Thoracic aorta (tissue), 2 donors: ENCODE measurements at regions not wholly inside any gene's neighbourhood (a gene's known extent, or its start where the extent isn't known, plus 50 kb on each side); places are given as distances from the start of the nearest gene placed in this dataset.
"Not testable (repeated sequence)": the region's sequence is repeated elsewhere in the genome, so short reads cannot be mapped to it uniquely, and the experiment has no call there.

Experiments
- ATAC-seq: fragments of 150-250 bp; one replicate; pipeline ENCODE4 v1.8.0; 2017; ENCODE audit warnings: low read depth; ENCODE audit not compliant: insufficient number of reproducible peaks, low FRiP score
- DNase-seq: peaks from one replicate; pipeline ENCODE4 v3.0.0-alpha.2; 2020; ENCODE audit warnings: low spot score
- H3K27ac ChIP-seq, 2 donors: fragments of 200-600 bp; sonication (generic); 1 replicate in 1 of 2; 2 replicates in 1 of 2; pipeline ENCODE4 v1.5.1; 2016; ENCODE audit warnings: mild to moderate bottlenecking in 2 of 2, moderate library complexity in 2 of 2
- H3K27me3 ChIP-seq: fragments of 200-600 bp; sonication (generic); replicated peaks from 2 replicates; pipeline ENCODE4 v1.6.0; 2016; ENCODE audit warnings: mild to moderate bottlenecking; ENCODE audit not compliant: insufficient read depth
- H3K36me3 ChIP-seq: fragments of 200-600 bp; sonication (generic); one replicate; pipeline ENCODE4 v1.5.1; 2016
- H3K4me1 ChIP-seq, 2 donors: fragments of 200-600 bp; sonication (generic); 1 replicate in 1 of 2; 2 replicates in 1 of 2; pipeline versions ENCODE4 v1.5.1 to v1.6.0; 2016; ENCODE audit warnings: low read depth in 2 of 2, mild to moderate bottlenecking in 1 of 2; ENCODE audit not compliant: control insufficient read depth in 1 of 2
- H3K4me3 ChIP-seq: fragments of 200-600 bp; sonication (generic); 2 replicates; pipeline ENCODE4 v1.5.1; 2016; ENCODE audit warnings: mild to moderate bottlenecking
- H3K9me3 ChIP-seq: fragments of 200-600 bp; sonication (generic); 2 replicates; pipeline ENCODE4 v1.5.1; 2016
- TF ChIP-seq, protein P1 (sequence below): fragments of 200-600 bp; sonication (generic); IDR thresholded peaks from one replicate; pipeline ENCODE4 v1.5.1; 2019; ENCODE audit warnings: antibody characterized with exemption

DNA sequence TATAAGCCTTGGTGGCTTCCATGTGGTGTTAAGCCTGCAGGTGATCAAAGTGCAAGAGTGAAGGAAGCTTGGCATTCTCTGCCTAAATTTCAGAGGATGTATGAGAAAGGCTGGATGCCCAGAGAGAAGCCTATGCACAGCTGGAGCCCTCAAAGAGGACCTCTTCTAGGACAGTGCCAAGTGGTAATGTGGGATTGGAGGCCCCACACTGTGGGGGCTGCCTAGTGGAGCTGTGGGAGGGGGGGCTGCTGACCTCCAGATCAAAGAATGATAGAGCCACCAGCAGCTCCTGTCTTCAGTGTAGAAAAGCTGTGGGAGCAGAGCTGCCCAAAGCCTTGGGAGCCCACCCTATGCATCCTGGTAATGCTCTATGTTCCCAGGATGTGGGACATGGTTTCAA lies 1512.7 kb upstream of the TPTE start:
- no peak for DNase-seq

DNA sequence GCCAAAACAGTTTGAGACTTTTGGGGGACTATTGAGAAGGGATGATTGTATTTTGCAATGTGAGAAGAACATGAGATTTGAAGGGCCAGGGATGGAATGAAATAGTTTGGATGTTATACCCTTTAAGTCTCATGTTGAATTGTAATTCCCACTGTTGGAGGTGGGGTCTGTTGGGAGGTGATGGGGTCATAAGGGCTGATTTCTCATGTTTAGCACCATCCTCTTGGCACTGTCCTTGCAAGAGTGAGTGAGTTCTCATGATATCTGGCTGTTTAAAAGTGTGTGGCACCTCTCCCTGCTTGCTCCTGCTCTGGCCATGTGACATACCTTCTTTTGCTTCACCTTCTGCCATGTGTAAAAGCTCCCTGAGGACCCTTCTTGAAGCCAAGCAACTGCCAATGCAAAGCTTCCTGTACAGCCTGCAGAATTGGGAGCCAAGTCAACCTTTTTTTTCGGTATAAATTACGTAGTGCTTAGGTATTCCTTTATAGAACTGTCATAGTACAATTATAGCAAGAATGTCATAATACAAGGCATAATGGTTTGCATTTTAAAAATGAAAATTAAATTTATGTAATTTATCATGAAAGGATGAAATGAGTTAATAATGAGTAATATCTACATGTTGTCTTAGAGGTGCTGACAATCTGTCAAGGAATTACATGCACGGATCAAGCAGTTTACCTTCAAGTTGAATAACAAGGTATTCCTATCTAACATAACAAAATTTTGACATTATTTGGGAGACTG lies 1511.9 kb upstream of the TPTE start:
- H3K4me1 ChIP-seq, ATAC-seq, H3K27ac ChIP-seq, H3K27me3 ChIP-seq, H3K9me3 ChIP-seq, H3K4me3 ChIP-seq, H3K36me3 ChIP-seq, DNase-seq: not testable (repeated sequence)

More for the DNA sequence above, 1512.7 kb upstream of the TPTE start:
- H3K27ac ChIP-seq, result no peak overlapping the region
- no peaks in the 10 kb centered on the region for H3K4me1 ChIP-seq
- no peak overlapping the region for H3K4me3 ChIP-seq
- TF ChIP-seq, protein P1, sequence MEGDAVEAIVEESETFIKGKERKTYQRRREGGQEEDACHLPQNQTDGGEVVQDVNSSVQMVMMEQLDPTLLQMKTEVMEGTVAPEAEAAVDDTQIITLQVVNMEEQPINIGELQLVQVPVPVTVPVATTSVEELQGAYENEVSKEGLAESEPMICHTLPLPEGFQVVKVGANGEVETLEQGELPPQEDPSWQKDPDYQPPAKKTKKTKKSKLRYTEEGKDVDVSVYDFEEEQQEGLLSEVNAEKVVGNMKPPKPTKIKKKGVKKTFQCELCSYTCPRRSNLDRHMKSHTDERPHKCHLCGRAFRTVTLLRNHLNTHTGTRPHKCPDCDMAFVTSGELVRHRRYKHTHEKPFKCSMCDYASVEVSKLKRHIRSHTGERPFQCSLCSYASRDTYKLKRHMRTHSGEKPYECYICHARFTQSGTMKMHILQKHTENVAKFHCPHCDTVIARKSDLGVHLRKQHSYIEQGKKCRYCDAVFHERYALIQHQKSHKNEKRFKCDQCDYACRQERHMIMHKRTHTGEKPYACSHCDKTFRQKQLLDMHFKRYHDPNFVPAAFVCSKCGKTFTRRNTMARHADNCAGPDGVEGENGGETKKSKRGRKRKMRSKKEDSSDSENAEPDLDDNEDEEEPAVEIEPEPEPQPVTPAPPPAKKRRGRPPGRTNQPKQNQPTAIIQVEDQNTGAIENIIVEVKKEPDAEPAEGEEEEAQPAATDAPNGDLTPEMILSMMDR, result no peak
- no peak for ATAC-seq
- H3K36me3 ChIP-seq, result no peaks in the 10 kb centered on the region
- no peaks in the 10 kb centered on the region for H3K27me3 ChIP-seq
- peaks cover 3% of the 10 kb centered on the region for H3K9me3 ChIP-seq

DNA sequence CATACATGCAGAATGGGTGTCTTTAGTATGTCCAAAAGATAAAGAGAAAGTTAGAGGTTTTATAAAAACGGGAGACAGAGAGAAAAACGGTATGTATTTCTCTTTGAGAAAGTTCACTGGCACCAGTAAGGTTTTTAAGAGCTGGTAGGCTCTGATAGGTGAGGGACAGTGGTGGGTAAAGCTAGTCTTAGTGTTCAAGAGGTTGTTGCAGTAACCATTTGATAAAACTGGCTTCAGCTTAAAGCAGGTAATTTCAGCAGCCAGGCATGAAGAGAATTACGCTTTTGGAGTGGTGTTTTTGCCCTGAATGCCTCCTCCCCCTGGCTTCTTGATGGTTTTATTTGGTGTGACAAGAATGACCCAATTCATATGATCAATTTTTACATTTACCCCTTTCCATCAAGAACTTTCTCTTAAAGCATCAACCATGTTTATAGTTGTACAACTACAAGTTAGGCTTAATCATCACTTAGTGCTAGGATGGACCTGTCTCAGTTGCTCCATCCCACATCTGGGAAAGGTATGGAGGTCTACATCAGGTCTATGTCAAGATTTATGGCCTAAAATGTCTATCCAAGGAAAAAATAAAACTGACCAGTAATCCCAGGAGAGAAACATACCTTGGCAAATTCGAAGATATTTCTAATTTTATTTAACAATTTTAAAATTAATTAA lies 1511.1 kb upstream of the TPTE start:
- not testable (repeated sequence) for H3K27me3 ChIP-seq, H3K4me1 ChIP-seq, H3K27ac ChIP-seq, ATAC-seq, H3K4me3 ChIP-seq, H3K36me3 ChIP-seq, DNase-seq, H3K9me3 ChIP-seq

DNA sequence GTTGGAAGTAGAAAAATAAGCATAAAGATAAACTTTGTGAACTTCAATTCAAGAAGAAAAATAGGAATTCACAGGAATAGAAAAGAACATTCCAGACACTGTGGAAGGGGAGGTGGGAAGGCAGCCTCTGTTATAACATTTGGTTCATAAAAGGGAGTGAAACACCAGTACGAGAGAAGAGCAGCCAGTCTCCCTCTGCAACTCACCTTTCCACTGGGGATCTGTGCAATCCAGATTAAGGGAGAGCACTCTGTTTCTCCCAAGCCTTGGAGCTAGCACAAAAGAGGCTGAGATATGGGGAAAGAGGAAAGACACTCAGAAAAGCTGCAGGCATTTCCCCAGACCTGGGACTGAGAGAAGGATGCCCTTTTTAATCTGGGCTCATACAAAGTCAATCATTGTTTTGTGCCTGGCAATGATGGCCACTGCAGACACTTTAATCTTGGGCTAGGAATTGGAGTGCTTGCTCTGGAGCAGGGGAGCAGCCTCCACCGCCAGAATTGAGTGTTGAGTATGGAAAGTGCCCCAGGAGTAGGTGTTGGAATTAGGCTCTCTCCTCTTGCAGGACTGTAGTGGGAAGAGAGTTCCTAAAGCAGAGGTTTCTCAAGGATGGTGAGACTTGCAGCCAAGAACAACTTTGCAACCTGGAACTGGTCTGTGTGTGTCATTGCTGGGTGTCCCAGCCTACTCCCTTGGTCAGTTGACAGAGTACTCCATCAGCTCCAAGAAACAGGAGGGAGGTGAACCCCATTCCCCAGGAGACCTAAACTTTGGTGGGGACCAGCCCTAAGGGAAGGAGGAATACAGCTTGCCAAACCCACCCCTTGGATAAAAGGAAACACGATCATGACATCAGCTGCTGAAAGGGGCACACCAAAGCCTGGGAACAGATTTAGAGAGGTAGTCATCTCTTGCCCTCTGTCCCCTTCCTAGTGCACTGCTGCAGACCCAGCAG lies 1510.2 kb upstream of the TPTE start:
- not testable (repeated sequence) for H3K4me1 ChIP-seq, DNase-seq, H3K27ac ChIP-seq, H3K36me3 ChIP-seq, ATAC-seq, H3K4me3 ChIP-seq, H3K9me3 ChIP-seq, H3K27me3 ChIP-seq

DNA sequence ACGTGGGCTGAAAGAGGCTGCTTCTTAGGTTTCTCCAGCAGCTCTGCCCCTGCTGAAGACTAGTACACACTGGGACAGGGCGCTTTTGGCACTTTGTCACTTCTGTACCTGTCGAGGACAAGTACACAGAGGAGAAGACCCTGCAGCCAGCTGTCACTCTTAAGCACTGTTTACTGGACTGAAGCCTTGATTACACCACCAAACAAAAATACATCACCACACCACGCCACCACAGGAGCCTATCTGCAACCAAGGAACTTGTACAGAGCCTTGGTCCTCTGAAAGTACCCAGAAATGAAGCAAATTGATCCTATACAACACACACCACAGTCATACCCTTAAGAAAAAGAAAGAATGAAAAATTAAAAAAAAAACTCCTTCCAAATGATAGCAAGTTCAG lies 1509.5 kb upstream of the TPTE start:
- not testable (repeated sequence) for ATAC-seq, H3K27me3 ChIP-seq

DNA sequence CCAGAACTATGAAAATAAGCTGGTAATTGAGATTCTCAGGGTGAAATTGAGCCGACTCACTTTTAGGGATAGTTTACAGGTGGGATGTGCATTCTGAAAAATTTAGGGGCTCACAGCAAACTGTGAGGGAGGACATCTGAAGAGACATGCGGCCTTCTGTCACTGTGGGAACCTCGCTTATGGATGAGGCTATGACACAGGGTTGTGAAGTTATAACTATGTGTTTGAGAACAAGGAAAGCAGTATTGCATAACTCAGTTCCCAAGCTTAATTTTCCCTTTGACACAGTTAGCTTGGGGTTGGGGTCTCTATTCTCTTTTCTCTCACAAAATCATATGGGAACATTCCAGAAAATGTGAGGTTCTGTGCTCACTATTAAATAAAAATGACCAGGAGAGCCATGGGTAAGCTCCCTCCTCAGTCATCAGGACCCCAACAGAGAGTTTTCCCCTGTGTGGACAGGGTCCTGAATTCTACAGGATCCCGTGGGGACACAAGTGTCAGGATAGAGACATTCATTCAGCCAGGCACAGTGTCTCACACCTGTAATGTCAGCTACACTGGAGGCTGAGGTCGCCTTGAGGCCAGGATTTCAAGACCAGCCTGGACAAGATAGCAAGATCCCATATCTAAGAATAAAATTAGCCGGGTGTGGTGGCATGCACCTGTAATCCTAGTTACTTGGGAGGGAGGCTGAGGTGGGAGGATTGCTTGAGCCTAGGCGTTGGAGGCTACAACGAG lies 1507.7 kb upstream of the TPTE start:
- DNase-seq, ATAC-seq, H3K27me3 ChIP-seq: not testable (repeated sequence)

More for the DNA sequence above, 1509.5 kb upstream of the TPTE start:
- H3K36me3 ChIP-seq, H3K9me3 ChIP-seq, H3K27ac ChIP-seq, DNase-seq, H3K4me3 ChIP-seq, H3K4me1 ChIP-seq: not testable (repeated sequence)

DNA sequence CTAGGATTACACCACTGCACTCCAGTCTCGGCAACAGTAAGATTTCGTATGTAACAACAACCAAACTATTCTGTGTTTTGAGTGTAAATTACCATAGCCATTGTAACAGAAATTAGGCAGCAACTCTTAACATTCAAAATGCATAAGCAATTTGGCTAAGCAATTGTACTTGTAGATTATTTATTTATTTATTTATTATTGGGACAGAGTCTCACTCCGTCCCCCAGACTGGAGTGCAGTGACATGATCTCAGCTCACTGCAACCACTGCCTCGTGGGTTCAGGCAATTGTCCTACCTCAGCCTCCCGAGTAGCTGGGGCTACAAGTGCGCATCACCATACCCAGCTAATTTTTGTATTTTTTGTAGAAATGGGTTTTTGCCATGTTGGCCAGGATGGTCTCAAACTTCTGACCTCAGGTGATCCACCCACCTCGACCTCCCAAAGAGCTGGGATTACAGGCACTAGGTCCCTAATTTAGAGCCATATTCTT lies 1507.1 kb upstream of the TPTE start:
- H3K36me3 ChIP-seq, H3K27ac ChIP-seq, H3K27me3 ChIP-seq, DNase-seq, H3K9me3 ChIP-seq, H3K4me1 ChIP-seq, ATAC-seq, H3K4me3 ChIP-seq: not testable (repeated sequence)

More for the DNA sequence above, 1507.7 kb upstream of the TPTE start:
- H3K9me3 ChIP-seq, H3K27ac ChIP-seq, H3K4me1 ChIP-seq, H3K36me3 ChIP-seq, H3K4me3 ChIP-seq: not testable (repeated sequence)

DNA sequence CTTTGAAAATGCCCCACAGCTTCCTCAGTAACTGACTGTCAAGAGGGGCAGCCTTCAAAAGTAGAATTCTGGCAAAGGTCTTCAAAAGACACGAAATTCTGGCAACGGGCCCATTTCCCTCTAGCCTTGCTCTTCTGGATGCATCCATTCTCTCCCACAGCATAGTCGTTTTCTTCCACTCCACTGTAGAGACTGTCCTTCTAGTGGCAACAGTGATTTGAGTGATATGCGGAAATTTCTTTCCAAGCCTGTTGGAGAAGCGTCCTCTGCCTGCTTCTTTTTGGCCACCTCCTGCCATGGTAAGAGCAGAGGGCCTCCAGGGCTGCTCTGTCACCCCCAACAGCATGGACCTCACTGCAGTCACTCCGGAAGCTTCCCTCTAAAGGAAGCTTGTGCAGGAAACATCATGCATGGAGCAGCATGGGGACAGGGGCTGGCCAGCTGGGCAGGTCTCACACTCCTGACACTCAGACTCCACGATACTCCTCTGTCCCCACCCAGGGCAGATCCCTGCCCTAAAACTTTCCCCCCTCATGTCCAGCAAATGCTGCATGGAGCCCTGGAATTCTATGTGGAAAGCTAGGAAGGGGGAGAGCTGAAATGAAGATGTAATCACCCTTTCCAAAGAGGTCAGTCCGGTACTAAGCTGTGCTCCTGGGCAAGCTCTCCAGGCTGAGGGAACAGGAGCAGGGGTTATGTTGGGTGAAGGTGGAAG lies 1505.7 kb upstream of the TPTE start:
- not testable (repeated sequence) for ATAC-seq, H3K4me1 ChIP-seq, H3K4me3 ChIP-seq, H3K27ac ChIP-seq, H3K9me3 ChIP-seq, DNase-seq, H3K27me3 ChIP-seq, H3K36me3 ChIP-seq

DNA sequence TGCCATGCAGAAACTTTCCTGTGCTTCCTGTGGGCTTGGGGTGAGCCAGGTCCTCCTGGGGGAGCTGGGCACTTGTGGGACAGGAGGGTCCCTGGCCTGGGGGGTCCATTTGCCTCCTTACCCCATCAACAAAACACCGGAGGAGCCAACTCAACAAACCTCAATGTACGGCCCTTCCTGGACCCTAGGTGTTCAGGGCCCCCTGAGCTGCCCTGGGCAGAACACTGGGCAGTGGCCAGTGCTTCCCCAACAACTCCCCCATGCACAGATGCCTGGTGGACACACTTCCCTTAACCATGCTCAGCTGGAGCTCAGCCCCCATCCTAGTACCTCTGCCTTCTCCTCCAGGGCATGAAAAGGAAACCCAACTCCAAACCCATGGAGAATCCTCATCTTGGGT lies 1504.2 kb upstream of the TPTE start:
- H3K4me1 ChIP-seq, H3K9me3 ChIP-seq, H3K4me3 ChIP-seq, DNase-seq, H3K27me3 ChIP-seq, ATAC-seq, H3K36me3 ChIP-seq, H3K27ac ChIP-seq: not testable (repeated sequence)

DNA sequence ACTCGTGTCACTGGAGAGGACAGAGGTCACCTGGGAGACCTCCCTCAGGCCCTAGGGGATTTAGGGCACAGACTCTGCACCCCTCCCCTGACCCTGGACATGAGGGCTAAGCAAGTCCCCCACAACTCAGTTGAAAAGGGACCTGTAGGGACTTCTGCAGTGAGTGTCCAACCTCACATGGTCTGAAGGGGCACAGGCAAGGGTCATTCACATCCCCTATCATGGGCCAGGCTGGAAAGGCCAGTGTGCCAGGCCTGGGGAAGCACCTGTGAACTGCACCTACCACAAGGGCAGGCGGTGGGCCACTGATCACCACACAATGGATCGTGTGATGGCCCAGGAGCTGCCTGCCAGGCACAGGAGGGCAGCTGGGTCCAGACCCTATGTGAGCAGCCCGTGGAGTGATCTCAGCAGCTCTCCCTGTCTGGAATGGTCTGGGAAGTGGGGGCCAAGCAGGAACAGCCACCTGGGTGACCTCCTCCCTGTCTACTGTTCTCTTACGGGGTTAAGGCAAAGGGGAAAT lies 1502.6 kb upstream of the TPTE start:
- H3K36me3 ChIP-seq, DNase-seq, H3K4me1 ChIP-seq: not testable (repeated sequence)

More for the DNA sequence above, 1502.6 kb upstream of the TPTE start:
- not testable (repeated sequence) for ATAC-seq, H3K4me3 ChIP-seq, H3K9me3 ChIP-seq, H3K27me3 ChIP-seq, H3K27ac ChIP-seq
